KMS-11 (cell line): ENCODE measurements at regions not wholly inside any gene's neighbourhood (a gene's known extent, or its start where the extent isn't known, plus 50 kb on each side); places are given as distances from the start of the nearest gene placed in this dataset.

ENCODE experiments used
- H2AFZ ChIP-seq: fragments of 200-600 bp; sonication (generic); 2 replicates; pipeline ENCODE4 v1.6.1; 2016; ENCODE audit warnings: antibody characterized with exemption, mixed run types, low read depth
- H3K27ac ChIP-seq: fragments of 200-600 bp; sonication (generic); 2 replicates; pipeline ENCODE4 v1.6.1; 2016; ENCODE audit warnings: mild to moderate bottlenecking, mixed run types
- H3K27me3 ChIP-seq: fragments of 200-600 bp; sonication (generic); 2 replicates; pipeline ENCODE4 v1.6.1; 2017; ENCODE audit warnings: mild to moderate bottlenecking, low read depth, mixed run types, moderate library complexity; ENCODE audit not compliant: insufficient read depth
- H3K36me3 ChIP-seq: fragments of 200-600 bp; sonication (generic); 2 replicates; pipeline ENCODE4 v1.6.1; 2017; ENCODE audit warnings: mild to moderate bottlenecking, mixed run types; ENCODE audit not compliant: insufficient read depth
- H3K4me1 ChIP-seq: fragments of 200-600 bp; sonication (generic); 2 replicates; pipeline ENCODE4 v1.6.1; 2016; ENCODE audit warnings: mild to moderate bottlenecking, low read depth, mixed run types; ENCODE audit not compliant: poor library complexity, severe bottlenecking
- H3K4me2 ChIP-seq: fragments of 200-600 bp; sonication (generic); 2 replicates; pipeline ENCODE4 v1.7.0; 2016; ENCODE audit warnings: mild to moderate bottlenecking, mixed run types
- H3K4me3 ChIP-seq: fragments of 200-600 bp; sonication (generic); IDR thresholded peaks from 2 replicates; pipeline ENCODE4 v1.6.1; 2017; ENCODE audit warnings: low read depth, low read length, mixed read lengths; ENCODE audit not compliant: insufficient read depth
- H3K79me2 ChIP-seq: fragments of 200-600 bp; sonication (generic); 2 replicates; pipeline ENCODE4 v1.6.1; 2016; ENCODE audit warnings: low read depth, mixed run types; ENCODE audit not compliant: insufficient read depth
- H3K9ac ChIP-seq: fragments of 200-600 bp; sonication (generic); 2 replicates; pipeline ENCODE4 v1.6.1; 2016; ENCODE audit warnings: mild to moderate bottlenecking, mixed run types
- H4K20me1 ChIP-seq: fragments of 200-600 bp; sonication (generic); 2 replicates; pipeline ENCODE4 v1.6.1; 2016; ENCODE audit warnings: mild to moderate bottlenecking, mixed run types; ENCODE audit not compliant: insufficient read depth
- TF ChIP-seq, protein P1 (sequence below): fragments of 200-600 bp; sonication (generic); conservative IDR thresholded peaks from 2 replicates; pipeline ENCODE4 v1.6.1; 2017; ENCODE audit warnings: low read depth, mild to moderate bottlenecking, antibody characterized with exemption, low read length, moderate library complexity, mixed read lengths

DNA sequence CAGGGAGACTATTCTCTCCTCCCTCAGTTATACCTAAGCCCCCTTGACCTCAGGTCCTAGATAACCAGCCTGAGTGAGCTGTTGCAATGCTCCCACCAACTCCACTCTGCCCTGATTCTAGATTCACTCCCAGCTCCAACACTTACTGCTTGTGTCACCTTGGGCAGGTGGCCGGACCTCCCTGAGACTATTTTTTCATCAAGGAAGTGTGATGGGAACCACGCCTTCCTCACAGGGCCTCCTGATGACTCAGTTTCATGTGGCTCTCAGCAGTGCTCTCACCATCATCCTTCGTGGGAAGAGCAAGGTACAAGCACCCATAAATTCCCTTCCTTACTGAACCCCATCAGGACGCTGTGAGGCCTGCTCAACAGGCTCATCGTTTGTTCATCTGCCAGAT, 925.8 kb upstream of the ZNF722 start:
- no peaks in the 10 kb centered on the region for H3K36me3 ChIP-seq
- H3K4me3 ChIP-seq = no peak overlapping the region
- H3K9ac ChIP-seq = no peak overlapping the region
- H4K20me1 ChIP-seq = no peaks in the 10 kb centered on the region
- no peaks in the 10 kb centered on the region for H3K27me3 ChIP-seq
- TF ChIP-seq, protein P1, sequence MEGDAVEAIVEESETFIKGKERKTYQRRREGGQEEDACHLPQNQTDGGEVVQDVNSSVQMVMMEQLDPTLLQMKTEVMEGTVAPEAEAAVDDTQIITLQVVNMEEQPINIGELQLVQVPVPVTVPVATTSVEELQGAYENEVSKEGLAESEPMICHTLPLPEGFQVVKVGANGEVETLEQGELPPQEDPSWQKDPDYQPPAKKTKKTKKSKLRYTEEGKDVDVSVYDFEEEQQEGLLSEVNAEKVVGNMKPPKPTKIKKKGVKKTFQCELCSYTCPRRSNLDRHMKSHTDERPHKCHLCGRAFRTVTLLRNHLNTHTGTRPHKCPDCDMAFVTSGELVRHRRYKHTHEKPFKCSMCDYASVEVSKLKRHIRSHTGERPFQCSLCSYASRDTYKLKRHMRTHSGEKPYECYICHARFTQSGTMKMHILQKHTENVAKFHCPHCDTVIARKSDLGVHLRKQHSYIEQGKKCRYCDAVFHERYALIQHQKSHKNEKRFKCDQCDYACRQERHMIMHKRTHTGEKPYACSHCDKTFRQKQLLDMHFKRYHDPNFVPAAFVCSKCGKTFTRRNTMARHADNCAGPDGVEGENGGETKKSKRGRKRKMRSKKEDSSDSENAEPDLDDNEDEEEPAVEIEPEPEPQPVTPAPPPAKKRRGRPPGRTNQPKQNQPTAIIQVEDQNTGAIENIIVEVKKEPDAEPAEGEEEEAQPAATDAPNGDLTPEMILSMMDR = no peak
- no peaks in the 10 kb centered on the region for H3K79me2 ChIP-seq
- H2AFZ ChIP-seq = no peak overlapping the region
- no peaks in the 10 kb centered on the region for H3K4me1 ChIP-seq
- no peak overlapping the region for H3K27ac ChIP-seq
- no peak overlapping the region for H3K4me2 ChIP-seq

DNA sequence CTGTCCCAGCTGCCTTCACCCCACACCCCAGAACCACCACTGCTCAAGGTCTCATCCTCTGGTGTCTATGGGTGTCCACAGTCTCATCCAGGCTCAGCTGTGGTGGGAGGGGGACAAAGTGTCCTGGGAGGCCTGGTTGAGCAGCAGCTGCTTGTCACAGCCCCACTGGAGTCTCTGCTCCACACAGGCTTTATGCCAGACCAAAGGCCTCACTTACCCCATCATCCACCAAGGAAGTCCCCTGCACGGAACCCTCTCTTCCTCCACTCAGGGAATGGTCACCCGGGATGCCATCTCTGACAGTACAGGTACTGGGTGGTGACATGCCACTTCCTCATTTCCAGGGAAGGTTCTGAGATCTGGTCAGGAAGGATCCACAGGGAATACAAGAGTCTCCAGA, 925.4 kb upstream of the ZNF722 start:
- Histone ChIP-seq H3K36me3 (no peaks in the 10 kb centered on the region), H2AFZ (no peak overlapping the region), H3K79me2 (no peaks in the 10 kb centered on the region), H4K20me1 (no peaks in the 10 kb centered on the region), H3K9ac (no peak overlapping the region), H3K27me3 (no peaks in the 10 kb centered on the region), H3K4me3 (no peak overlapping the region), H3K27ac (no peak overlapping the region), H3K4me1 (no peaks in the 10 kb centered on the region), H3K4me2 (no peak overlapping the region)
- TF ChIP-seq, protein P1 = no peak

DNA sequence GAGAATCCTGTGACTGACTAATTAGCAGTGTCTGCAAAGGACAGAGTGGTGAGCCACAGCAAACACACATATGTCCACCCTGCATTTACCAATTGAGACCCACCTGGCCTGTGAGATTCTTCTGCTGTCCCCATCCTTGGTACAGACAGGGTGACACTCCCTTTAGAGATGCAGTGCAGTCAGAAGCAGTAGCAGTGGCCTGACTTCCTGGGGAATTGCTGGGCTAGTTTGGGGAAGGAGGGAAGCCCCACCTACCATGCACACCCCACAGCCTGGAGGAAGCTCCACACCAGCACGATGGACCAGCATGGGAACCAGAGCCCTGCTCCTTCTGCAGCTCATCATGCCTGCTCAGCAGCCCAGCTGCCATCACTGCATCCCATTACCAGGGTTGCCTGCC, 924.9 kb upstream of the ZNF722 start:
- H3K4me2 ChIP-seq = no peak overlapping the region
- H3K27ac ChIP-seq = no peak overlapping the region
- no peak overlapping the region for H2AFZ ChIP-seq

DNA sequence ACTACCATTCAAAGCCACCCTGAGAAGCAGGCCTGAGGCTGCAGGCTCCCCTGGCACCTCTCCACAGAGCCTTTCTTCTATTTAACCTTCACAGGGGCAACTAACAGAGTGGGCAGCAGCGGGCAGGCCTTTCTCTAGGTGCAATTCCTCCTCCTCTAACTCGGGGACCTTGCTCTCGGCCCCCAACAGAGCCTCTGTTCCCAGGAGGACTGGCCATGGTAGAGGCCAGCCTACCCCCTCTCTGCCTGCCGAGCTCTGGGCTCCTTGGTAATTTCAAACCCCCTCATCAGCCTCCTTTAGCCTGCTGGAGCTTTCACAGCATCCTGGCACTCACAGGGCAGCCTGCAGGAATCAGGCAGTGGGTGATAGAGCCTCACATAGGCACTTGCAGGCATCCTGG, 920.8 kb upstream of the ZNF722 start:
- Histone ChIP-seq H3K79me2 (no peaks in the 10 kb centered on the region), H3K27ac (no peak overlapping the region), H2AFZ (no peak overlapping the region), H3K4me1 (no peaks in the 10 kb centered on the region), H3K36me3 (no peaks in the 10 kb centered on the region), H3K27me3 (no peaks in the 10 kb centered on the region), H4K20me1 (no peaks in the 10 kb centered on the region), H3K4me3 (no peak overlapping the region), H3K4me2 (no peak overlapping the region), H3K9ac (no peak overlapping the region)
- TF ChIP-seq, protein P1 = no peak

More for the DNA sequence above, 924.9 kb upstream of the ZNF722 start:
- H3K9ac ChIP-seq = no peak overlapping the region
- no peaks in the 10 kb centered on the region for H3K27me3 ChIP-seq
- TF ChIP-seq, protein P1 = no peak
- H3K79me2 ChIP-seq = no peaks in the 10 kb centered on the region
- H3K4me3 ChIP-seq = no peak overlapping the region
- H3K36me3 ChIP-seq = no peaks in the 10 kb centered on the region
- no peaks in the 10 kb centered on the region for H4K20me1 ChIP-seq
- H3K4me1 ChIP-seq = no peaks in the 10 kb centered on the region
